Heart right ventricle (tissue), 16 donors: ENCODE measurements at regions not wholly inside any gene's neighbourhood (a gene's known extent, or its start where the extent isn't known, plus 50 kb on each side); places are given as distances from the start of the nearest gene placed in this dataset.

Experiments
- ATAC-seq, 8 donors: fragments of 200-7000 bp; cut with Tn5 transposase; one replicate each; pipeline ENCODE4 v1.9.1; 2020; ENCODE audit warnings: mild to moderate bottlenecking in 8 of 8, moderate library complexity in 8 of 8, moderate number of reproducible peaks in 1 of 8
- DNase-seq, 2 donors: peaks; one replicate each; pipeline ENCODE4 v3.0.0-alpha.2; 2020
- H3K27ac ChIP-seq, 10 donors: fragments of 200-600 bp; sonication (generic) in 2 of 10; one replicate each; pipeline versions ENCODE4 v1.5.0 to v1.8.0; 2020 to 2022; ENCODE audit warnings: mild to moderate bottlenecking in 3 of 10
- H3K27me3 ChIP-seq, 7 donors: fragments of 200-600 bp; one replicate each; pipeline ENCODE4 v1.8.0; 2021 to 2022; ENCODE audit warnings: mild to moderate bottlenecking in 2 of 7
- H3K36me3 ChIP-seq, 9 donors: fragments of 200-600 bp; sonication (generic) in 1 of 9; one replicate each; pipeline versions ENCODE4 v1.5.0 to v1.8.0; 2020 to 2022; ENCODE audit warnings: mild to moderate bottlenecking in 2 of 9
- H3K4me1 ChIP-seq, 9 donors: fragments of 200-600 bp; sonication (generic) in 1 of 9; one replicate each; pipeline versions ENCODE4 v1.5.0 to v1.8.0; 2020 to 2022; ENCODE audit warnings: mild to moderate bottlenecking in 4 of 9
- H3K4me3 ChIP-seq, 10 donors: fragments of 200-600 bp; sonication (generic) in 2 of 10; one replicate each; pipeline versions ENCODE4 v1.5.0 to v1.8.0; 2020 to 2022; ENCODE audit warnings: mild to moderate bottlenecking in 7 of 10, moderate library complexity in 2 of 10
- H3K9me3 ChIP-seq, 11 donors: fragments of 200-600 bp in 10 of 11; sonication (generic) in 2 of 11; one replicate each; pipeline versions ENCODE4 v1.5.0 to v1.8.0; 2013 to 2022; ENCODE audit warnings: mild to moderate bottlenecking in 2 of 11, control low read depth in 1 of 11, moderate library complexity in 1 of 11
- CTCF ChIP-seq, 9 donors: fragments of 200-600 bp; sonication (generic) in 2 of 9; IDR thresholded peaks; one replicate each; pipeline versions ENCODE4 v1.5.0 to v1.8.0; 2021 to 2022; ENCODE audit warnings: antibody characterized with exemption in 9 of 9, mild to moderate bottlenecking in 5 of 9, moderate library complexity in 1 of 9
- WGBS, 2 donors: extraction: QIAGEN DNeasy Blood & Tissue Kit; methylation state at CpG; one replicate each; pipeline ENCODE4 v1.1.7; 2013; ENCODE audit warnings: inconsistent platforms in 1 of 2; 5-methylcytosine and 5-hydroxymethylcytosine counted together
- intact Hi-C, 10 donors: fragments of 100-400 bp; cut with DNase I; formaldehyde crosslinking; loops; one replicate each; pipeline versions ENCODE4 v1.11.1 to v1.14.2; 2022
- donor health status: Arrhythmogenic right ventricular cardiomyopathy.
- donor health status: ischemic (EF 13 %, LVEDD 7.1; RV severe dilation, severe dysfunction).
- donor health status: healthy with polysubstance abuse.
- donor health status: DM: no; HTN: yes; CAD: no.
- donor health status: DM: no; HTN: no; CAD: no.
- donor health status: ischemic (EF 25% LVEDD 6.9; RV normal size, moderate dysfunction).
- donor health status: ischemic (EF 25% LVEDD 5.7; RV mildly dilated, moderate dysfunction).
- donor health status: healthy.
- donor health status: DM: yes; HTN: yes; CAD: no.
- donor health status: Ischemic cardiomyopathy.
- donor health status: ischemic (EF 35%, LVEDD 5.7; RV mildly dilated, moderate dysfunction).
- donor health status: nonischemic (EF 11% LVEDD 7.7; RV severe dilation, severe dysfunction).
- donor health status: DM: yes; HTN: yes; CAD: no.
- donor health status: PGD.
- donor health status: ischemic (EF 29% LVEDD 5.4; RV normal size, mild dysfunction).
- donor health status: nonischemic (EF 23%, LVEDD 6.1; RV moderate dilation, normal function).

GRCh38 chr5:167355346-167355745 lies 936.1 kb upstream of the WWC1 start:
- DNase-seq = no peak
- Histone ChIP-seq H3K4me1 (no peaks in the 10 kb centered on the region), H3K27me3 (peaks cover 0 to 13% (median 0%) of the 10 kb centered on the region in 7 donors), H3K36me3 (no peaks in the 10 kb centered on the region), H3K9me3 (peaks cover 0 to 13% (median 0%) of the 10 kb centered on the region in 11 donors), H3K27ac (no peak overlapping the region), H3K4me3 (no peak overlapping the region)
- no peak for ATAC-seq
- TF ChIP-seq CTCF (IDR thresholded peaks at IDR 0.05) = no peak
- WGBS, 2 donors = 52 to 69% methylated on average over 5 of the region's 5 CpGs
- intact Hi-C loops = no loop called here

GRCh38 chr5:167356374-167356773 lies 935.1 kb upstream of the WWC1 start:
- ATAC-seq (no peak), DNase-seq (no peak)
- TF ChIP-seq CTCF (IDR thresholded peaks at IDR 0.05) = no peak
- Histone ChIP-seq H3K27me3 (peaks cover 0 to 13% (median 0%) of the 10 kb centered on the region in 7 donors), H3K4me1 (no peaks in the 10 kb centered on the region), H3K27ac (no peak overlapping the region), H3K36me3 (no peaks in the 10 kb centered on the region), H3K4me3 (no peak overlapping the region), H3K9me3 (peaks cover 0 to 17% (median 0%) of the 10 kb centered on the region in 11 donors)
- 65 to 79% methylated on average over 1 of the region's 1 CpG for WGBS, 2 donors
- intact Hi-C loops = no loop called here

GRCh38 chr5:167358868-167359492 lies 932.5 kb upstream of the WWC1 start:
- Histone ChIP-seq H3K36me3 (no peaks in the 10 kb centered on the region), H3K9me3 (peaks cover 0 to 38% (median 0%) of the 10 kb centered on the region in 11 donors), H3K4me3 (no peak overlapping the region), H3K27me3 (peaks cover 0 to 6% (median 0%) of the 10 kb centered on the region in 7 donors), H3K4me1 (no peaks in the 10 kb centered on the region), H3K27ac (no peak overlapping the region)
- ATAC-seq (no peak), DNase-seq (no peak)
- WGBS, 2 donors = 27 to 37% methylated on average over 6 of the region's 6 CpGs
- no peak for TF ChIP-seq CTCF (IDR thresholded peaks at IDR 0.05)
- intact Hi-C loops = no loop called here

GRCh38 chr5:167361795-167362194 lies 929.6 kb upstream of the WWC1 start:
- TF ChIP-seq CTCF (IDR thresholded peaks at IDR 0.05) = no peak
- 79 to 81% methylated on average over 1 of the region's 1 CpG for WGBS, 2 donors
- no peaks in the 10 kb centered on the region for H3K27me3 ChIP-seq
- peaks cover 0 to 47% (median 0%) of the 10 kb centered on the region in 11 donors for H3K9me3 ChIP-seq
- no peak for ATAC-seq
- DNase-seq = no peak
- no peaks in the 10 kb centered on the region for H3K4me1 ChIP-seq
- H3K36me3 ChIP-seq = no peaks in the 10 kb centered on the region
- no peak overlapping the region for H3K4me3 ChIP-seq
- no peak overlapping the region for H3K27ac ChIP-seq
- intact Hi-C loops = no loop called here
